GM10248 (cell line): ENCODE measurements at regions not wholly inside any gene's neighbourhood (a gene's known extent, or its start where the extent isn't known, plus 50 kb on each side); places are given as distances from the start of the nearest gene placed in this dataset.

Source experiments
- CTCF ChIA-PET: fragments of 300-600 bp; sonication (Branson Sonifier 250); formaldehyde crosslinking; extraction: SDS; loops from one replicate; lab custom pipeline; 2021; ENCODE audit warnings: antibody characterized with exemption; lab: Yijun Ruan, JAX
- POLR2A ChIA-PET: fragments of 350-650 bp; sonication (Branson Sonifier 250); formaldehyde crosslinking; extraction: SDS; loops from one replicate; lab custom pipeline; 2020; ENCODE audit warnings: antibody characterized with exemption; lab: Yijun Ruan, JAX
- DNase-seq: peaks from one replicate; pipeline ENCODE4 v3.0.0; 2012; ENCODE audit errors: extremely low spot score
- TF ChIP-seq, protein P1 (sequence below): IDR thresholded peaks from 2 replicates; pipeline ENCODE4 v1.5.1; 2012; ENCODE audit warnings: mild to moderate bottlenecking, low read depth; ENCODE audit errors: extremely low read depth, missing control alignments, control extremely low read depth

DNA sequence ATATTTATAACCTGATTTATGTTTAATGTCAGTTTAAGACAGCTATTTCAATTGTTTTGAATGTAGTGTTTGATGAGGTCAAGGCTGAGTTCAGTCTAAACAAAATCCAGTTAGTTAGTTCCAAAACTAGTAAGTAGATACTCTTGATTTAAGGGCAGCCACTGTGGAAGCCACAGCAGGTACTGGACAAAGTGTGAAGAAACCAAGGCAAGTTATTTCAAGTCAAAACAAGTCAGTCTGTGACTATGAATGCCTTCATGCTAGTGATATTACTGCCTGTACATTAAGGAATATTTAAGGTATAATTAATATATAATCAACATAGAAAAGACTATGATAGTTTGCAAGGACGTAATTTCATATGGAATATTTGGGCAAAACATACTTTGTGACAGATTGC, 362.3 kb downstream of the DMRTA1 start:
- POLR2A ChIA-PET, result no interaction called here
- TF ChIP-seq, protein P1, sequence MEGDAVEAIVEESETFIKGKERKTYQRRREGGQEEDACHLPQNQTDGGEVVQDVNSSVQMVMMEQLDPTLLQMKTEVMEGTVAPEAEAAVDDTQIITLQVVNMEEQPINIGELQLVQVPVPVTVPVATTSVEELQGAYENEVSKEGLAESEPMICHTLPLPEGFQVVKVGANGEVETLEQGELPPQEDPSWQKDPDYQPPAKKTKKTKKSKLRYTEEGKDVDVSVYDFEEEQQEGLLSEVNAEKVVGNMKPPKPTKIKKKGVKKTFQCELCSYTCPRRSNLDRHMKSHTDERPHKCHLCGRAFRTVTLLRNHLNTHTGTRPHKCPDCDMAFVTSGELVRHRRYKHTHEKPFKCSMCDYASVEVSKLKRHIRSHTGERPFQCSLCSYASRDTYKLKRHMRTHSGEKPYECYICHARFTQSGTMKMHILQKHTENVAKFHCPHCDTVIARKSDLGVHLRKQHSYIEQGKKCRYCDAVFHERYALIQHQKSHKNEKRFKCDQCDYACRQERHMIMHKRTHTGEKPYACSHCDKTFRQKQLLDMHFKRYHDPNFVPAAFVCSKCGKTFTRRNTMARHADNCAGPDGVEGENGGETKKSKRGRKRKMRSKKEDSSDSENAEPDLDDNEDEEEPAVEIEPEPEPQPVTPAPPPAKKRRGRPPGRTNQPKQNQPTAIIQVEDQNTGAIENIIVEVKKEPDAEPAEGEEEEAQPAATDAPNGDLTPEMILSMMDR, result no peak

DNA sequence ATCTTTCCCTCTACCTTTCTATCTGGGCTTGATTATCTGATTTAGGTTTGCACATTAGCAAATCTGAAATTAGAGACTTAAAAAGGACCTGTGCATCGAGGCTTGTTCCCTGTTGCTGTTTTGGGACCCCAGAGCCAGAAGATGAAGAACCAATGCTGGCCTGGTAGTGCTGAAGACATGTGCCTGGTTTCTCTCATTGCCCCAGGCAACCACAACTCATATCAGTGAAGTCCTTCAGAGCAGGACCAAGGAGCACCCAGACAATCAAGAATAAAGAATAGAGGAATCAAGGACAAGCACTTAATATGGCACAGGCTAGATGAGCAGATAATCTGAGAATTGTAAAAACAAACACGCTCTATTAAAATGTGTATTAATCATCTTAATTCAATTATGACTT, 362.7 kb downstream of the DMRTA1 start:
- TF ChIP-seq, protein P1, result no peak
- ChIA-PET POLR2A (no interaction called here), CTCF (no interaction called here)
- no peak for DNase-seq

More for the DNA sequence above, 362.3 kb downstream of the DMRTA1 start:
- no peak for DNase-seq
- CTCF ChIA-PET, result no interaction called here

DNA sequence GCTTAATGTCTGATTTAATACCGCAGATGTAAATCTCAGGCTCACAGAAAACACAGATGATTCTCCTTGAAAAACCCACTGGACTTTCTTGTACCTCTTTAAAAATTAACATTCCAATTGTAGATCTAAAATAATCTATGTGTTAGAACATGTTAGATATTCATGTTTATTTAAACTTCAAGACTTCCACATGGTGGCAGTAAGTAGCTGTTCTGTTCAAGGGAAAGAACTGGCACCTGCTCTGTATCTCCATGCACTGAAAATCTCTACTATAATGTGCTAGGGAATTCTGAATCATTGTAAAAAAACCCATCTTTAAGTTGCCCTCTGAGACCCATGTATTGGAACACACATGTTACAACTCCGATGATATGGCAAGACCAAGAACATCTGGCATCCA, 366.9 kb downstream of the DMRTA1 start:
- peak; percentile 4 for DNase-seq
- ChIA-PET CTCF (interaction anchor here (1.2 kb wide), 2 partner anchors 18 to 275 kb away, joined by 3 read pairs; no protein-coding TSS in a partner anchor), POLR2A (no interaction called here)
- TF ChIP-seq, protein P1, result no peak

DNA sequence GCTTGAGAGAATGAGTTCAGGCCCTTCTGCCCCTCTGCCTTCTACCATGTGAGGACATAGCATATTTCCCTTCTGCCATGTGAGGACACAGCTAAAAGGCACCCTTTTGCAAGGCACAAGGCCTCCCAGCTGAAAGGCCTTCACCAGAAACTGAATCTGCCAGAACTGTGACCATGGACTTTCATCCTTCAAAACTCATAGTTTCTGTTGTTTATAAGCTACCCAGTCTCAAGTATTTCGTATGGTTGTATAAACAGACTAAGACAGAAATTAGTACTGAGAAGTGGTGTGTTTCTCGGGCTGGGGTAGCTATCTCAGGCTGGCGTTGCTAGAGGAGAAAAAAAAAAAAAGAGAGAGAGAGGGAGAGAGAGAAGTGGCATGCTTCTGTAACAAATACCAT, 368.6 kb downstream of the DMRTA1 start:
- no peak for DNase-seq
- TF ChIP-seq, protein P1, result no peak
- ChIA-PET POLR2A (no interaction called here), CTCF (no interaction called here)

DNA sequence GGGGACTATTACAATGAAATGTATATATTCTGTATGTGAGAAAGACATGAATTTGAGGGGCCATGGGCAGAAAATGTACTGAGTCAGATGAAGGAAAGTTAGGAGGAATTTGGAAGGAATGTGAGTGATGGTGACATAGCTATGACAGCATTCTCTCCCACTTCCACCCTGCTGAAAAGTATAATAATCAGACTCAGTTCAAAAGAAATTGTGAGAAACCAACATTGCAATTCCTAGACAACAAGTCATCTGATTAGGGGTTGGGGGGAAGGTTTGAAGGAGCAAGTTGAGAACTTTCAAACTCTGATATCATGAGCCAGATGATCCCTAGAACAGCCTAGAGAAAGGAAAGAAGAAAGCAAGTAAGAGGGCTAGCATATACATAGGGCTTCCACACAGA, 370.6 kb downstream of the DMRTA1 start:
- DNase-seq, result no peak
- TF ChIP-seq, protein P1, result no peak
- ChIA-PET CTCF (no interaction called here), POLR2A (no interaction called here)

DNA sequence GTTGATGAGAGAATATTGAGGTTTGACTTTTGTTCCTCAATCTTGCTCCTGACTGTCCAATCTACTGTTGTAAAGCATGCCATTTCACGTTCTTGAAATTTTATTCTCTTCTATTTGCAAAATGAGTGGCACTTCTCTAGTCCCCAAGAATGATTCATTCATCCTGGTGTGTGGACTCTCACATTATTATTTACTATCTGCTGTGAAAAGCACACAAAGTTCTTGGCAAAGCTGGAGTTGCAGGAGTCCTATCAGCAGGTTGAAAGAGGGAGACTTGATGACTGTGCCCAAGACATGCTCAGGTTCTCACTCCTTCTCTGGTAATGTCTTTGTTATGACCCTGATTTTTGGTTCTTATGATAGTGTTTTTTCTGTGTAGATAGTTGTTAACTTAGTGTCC, 382.6 kb downstream of the DMRTA1 start:
- POLR2A ChIA-PET, result no interaction called here
- TF ChIP-seq, protein P1, result no peak
- CTCF ChIA-PET, result no interaction called here
- DNase-seq, result no peak

DNA sequence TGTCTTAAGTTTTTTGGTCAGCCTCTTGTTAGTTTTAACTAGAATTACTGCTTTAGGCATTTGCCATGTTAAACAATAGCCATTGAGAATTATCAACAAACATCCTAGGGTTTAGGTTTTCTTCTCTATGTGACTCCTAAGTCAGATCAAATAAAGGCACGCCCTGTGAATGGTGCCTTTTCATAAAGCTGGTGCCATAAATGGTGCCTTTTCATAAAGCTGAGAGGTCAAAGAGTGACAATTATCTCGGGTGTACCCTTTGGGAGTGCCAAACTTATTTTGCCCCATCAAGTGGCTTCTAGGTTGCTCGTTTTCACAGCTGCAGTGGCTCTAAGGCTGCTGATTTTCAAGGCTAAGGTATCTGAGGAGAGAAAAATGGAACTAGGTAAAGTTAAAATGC, 391.6 kb downstream of the DMRTA1 start:
- TF ChIP-seq, protein P1, result no peak
- ChIA-PET POLR2A (no interaction called here), CTCF (no interaction called here)
- no peak for DNase-seq
